ENCODE measurements at regions not wholly inside any gene's neighbourhood (a gene's known extent, or its start where the extent isn't known, plus 50 kb on each side); places are given as distances from the start of the nearest gene placed in this dataset.
A peak's percentile ranks its signal among the peaks of the same experiment; 100 is the strongest.
"Not testable (repeated sequence)": the region's sequence is repeated elsewhere in the genome, so short reads cannot be mapped to it uniquely, and the experiment has no call there.

GRCh38 chr13:111411919-111412650, 91.6 kb downstream of the TEX29 start:
- no peak overlapping the region for H3K4me3 ChIP-seq (ENCODE audit: low read depth, low read length)

- H3K4me3 ChIP-seq (ENCODE audit: low read depth, low read length) = no peak overlapping the region
Observed at GRCh38 chr13:111413407-111414187, 93.2 kb downstream of the TEX29 start.

GRCh38 chr13:111414341-111414740, 93.9 kb downstream of the TEX29 start:
- no peak overlapping the region for H3K4me3 ChIP-seq (ENCODE audit: low read depth, low read length)

GRCh38 chr13:111415246-111415645, 94.8 kb downstream of the TEX29 start:
- H3K4me3 ChIP-seq (ENCODE audit: low read depth, low read length) = no peak overlapping the region

- H3K4me3 ChIP-seq (ENCODE audit: low read depth, low read length) = no peak overlapping the region
Observed at GRCh38 chr13:111415765-111416164, 95.3 kb downstream of the TEX29 start.

- H3K4me3 ChIP-seq (ENCODE audit: low read depth, low read length) = no peak overlapping the region
Observed at GRCh38 chr13:111418101-111418500, 97.7 kb downstream of the TEX29 start.

GRCh38 chr13:111420113-111420876, 99.9 kb downstream of the TEX29 start:
- H3K4me3 ChIP-seq (ENCODE audit: low read depth, low read length) = no peak overlapping the region

GRCh38 chr13:111421216-111421615, 100.8 kb downstream of the TEX29 start:
- H3K4me3 ChIP-seq (ENCODE audit: low read depth, low read length) = no peak overlapping the region

GRCh38 chr13:111422348-111422747, 101.9 kb downstream of the TEX29 start:
- no peak overlapping the region for H3K4me3 ChIP-seq (ENCODE audit: low read depth, low read length)

GRCh38 chr13:111423168-111423785, 102.8 kb downstream of the TEX29 start:
- H3K4me3 ChIP-seq (ENCODE audit: low read depth, low read length) = no peak overlapping the region

GRCh38 chr13:111424134-111424533, 103.7 kb downstream of the TEX29 start:
- no peak overlapping the region for H3K4me3 ChIP-seq (ENCODE audit: low read depth, low read length)

GRCh38 chr13:111425326-111425725, 104.9 kb downstream of the TEX29 start:
- no peak overlapping the region for H3K4me3 ChIP-seq (ENCODE audit: low read depth, low read length)

- H3K4me3 ChIP-seq (ENCODE audit: low read depth, low read length) = peak overlapping the region; percentile 59
Observed at GRCh38 chr13:111429064-111429558, 108.7 kb downstream of the TEX29 start.

GRCh38 chr13:111431206-111431605, 110.8 kb downstream of the TEX29 start:
- H3K4me3 ChIP-seq (ENCODE audit: low read depth, low read length) = no peak overlapping the region

GRCh38 chr13:111434578-111435159, 114.2 kb downstream of the TEX29 start:
- H3K4me3 ChIP-seq (ENCODE audit: low read depth, low read length) = no peak overlapping the region

- no peak overlapping the region for H3K4me3 ChIP-seq (ENCODE audit: low read depth, low read length)
Observed at GRCh38 chr13:111436446-111436845, 116.0 kb downstream of the TEX29 start.

GRCh38 chr13:111437417-111437816, 117.0 kb downstream of the TEX29 start:
- no peak overlapping the region for H3K4me3 ChIP-seq (ENCODE audit: low read depth, low read length)

GRCh38 chr13:111437856-111438547, 117.6 kb downstream of the TEX29 start:
- H3K4me3 ChIP-seq (ENCODE audit: low read depth, low read length) = no peak overlapping the region

GRCh38 chr13:111440492-111440891, 120.0 kb downstream of the TEX29 start:
- not testable (repeated sequence) for H3K4me3 ChIP-seq (ENCODE audit: low read depth, low read length)

- no peak overlapping the region for H3K4me3 ChIP-seq (ENCODE audit: low read depth, low read length)
Observed at GRCh38 chr13:111443981-111444380, 123.5 kb downstream of the TEX29 start.

Measured in iPS-11a (cell line).